SK-N-SH (cell line): ENCODE measurements at regions not wholly inside any gene's neighbourhood (a gene's known extent, or its start where the extent isn't known, plus 50 kb on each side); places are given as distances from the start of the nearest gene placed in this dataset.

Experiments
- CTCF ChIA-PET: fragments of 300-600, 350-600 bp; formaldehyde crosslinking; extraction: SDS; loops from one replicate; lab custom pipeline; 2021; lab: Yijun Ruan, JAX
- POLR2A ChIA-PET: fragments of 350-600 bp; sonication (Branson Sonifier 250); formaldehyde crosslinking; extraction: SDS; loops from one replicate; lab custom pipeline; 2020; ENCODE audit warnings: antibody characterized with exemption, inconsistent platforms; lab: Yijun Ruan, JAX
- DNase-seq: peaks from one replicate; pipeline ENCODE4 v3.0.0; 2012
- H2AFZ ChIP-seq: fragments of 200-600 bp; sonication (generic); 2 replicates; pipeline ENCODE4 v1.8.1; 2016; ENCODE audit warnings: antibody characterized with exemption, mild to moderate bottlenecking, low read depth
- H3F3A ChIP-seq: fragments of 200-600 bp; sonication (generic); replicated peaks from 2 replicates; pipeline ENCODE3; 2016; ENCODE audit warnings: antibody characterized with exemption, mild to moderate bottlenecking; ENCODE audit not compliant: insufficient read depth
- H3K27ac ChIP-seq, 2 experiments: fragments of 200-500 bp in 1 of 2; fragments of 200-600 bp in 1 of 2; sonication (Bioruptor generic) in 1 of 2; sonication (generic), shearing (Covaris generic) in 1 of 2; 2 replicates each; pipeline versions ENCODE4 v1.5.1 to v1.6.1; 2014 to 2016; ENCODE audit warnings: low read depth in 2 of 2, inconsistent platforms in 1 of 2, low read length in 1 of 2, mild to moderate bottlenecking in 1 of 2, mixed read lengths in 1 of 2
- H3K27me3 ChIP-seq: fragments of 200-600 bp; sonication (generic), shearing (Covaris generic); 2 replicates; pipeline ENCODE4 v1.6.1; 2016; ENCODE audit warnings: mixed run types; ENCODE audit not compliant: insufficient read depth
- H3K36me3 ChIP-seq, 2 experiments: fragments of 200-500 bp in 1 of 2; fragments of 200-600 bp in 1 of 2; sonication (Bioruptor generic) in 1 of 2; sonication (generic) in 1 of 2; replicated peaks in 1 of 2; 2 replicates each; pipeline versions ENCODE3 to v1.5.1; 2014 to 2016; ENCODE audit warnings: low read length in 1 of 2, mild to moderate bottlenecking in 1 of 2; ENCODE audit not compliant: insufficient read depth in 2 of 2, control insufficient read depth in 1 of 2
- H3K4me1 ChIP-seq, 2 experiments: fragments of 200-500 bp in 1 of 2; fragments of 200-600 bp in 1 of 2; sonication (Bioruptor generic) in 1 of 2; sonication (generic), shearing (Covaris generic) in 1 of 2; 2 replicates each; pipeline versions ENCODE4 v1.5.1 to v1.6.1; 2014 to 2016; ENCODE audit warnings: low read depth in 1 of 2, low read length in 1 of 2, mixed run types in 1 of 2; ENCODE audit not compliant: insufficient read depth in 2 of 2, control insufficient read depth in 1 of 2
- H3K4me2 ChIP-seq: fragments of 200-600 bp; sonication (generic), shearing (Covaris generic); 2 replicates; pipeline ENCODE4 v1.6.1; 2017; ENCODE audit warnings: mixed run types
- H3K4me3 ChIP-seq, 2 experiments: fragments of 200-500 bp in 1 of 2; fragments of 200-600 bp in 1 of 2; sonication (Bioruptor generic) in 1 of 2; sonication (generic), shearing (Covaris generic) in 1 of 2; 2 replicates each; pipeline versions ENCODE4 v1.5.1 to v1.8.1; 2014 to 2016; ENCODE audit warnings: low read depth in 2 of 2, inconsistent platforms in 1 of 2, low read length in 1 of 2, mild to moderate bottlenecking in 1 of 2, mixed read lengths in 1 of 2, moderate library complexity in 1 of 2
- H3K79me2 ChIP-seq: fragments of 200-600 bp; sonication (generic); 2 replicates; pipeline ENCODE4 v1.8.1; 2017; ENCODE audit warnings: mild to moderate bottlenecking; ENCODE audit not compliant: insufficient read depth
- H3K9ac ChIP-seq: fragments of 200-600 bp; sonication (generic); 2 replicates; pipeline ENCODE4 v1.6.1; 2017; ENCODE audit warnings: mixed run types
- H3K9me2 ChIP-seq: fragments of 200-600 bp; sonication (generic); 2 replicates; pipeline ENCODE4 v1.6.1; 2017; ENCODE audit warnings: mixed run types
- H3K9me3 ChIP-seq: fragments of 200-600 bp; sonication (generic); 2 replicates; pipeline ENCODE4 v1.6.1; 2017; ENCODE audit warnings: mixed run types, mild to moderate bottlenecking, moderate library complexity
- H4K20me1 ChIP-seq: fragments of 200-600 bp; sonication (generic); 2 replicates; pipeline ENCODE4 v1.6.1; 2017; ENCODE audit warnings: mild to moderate bottlenecking, mixed run types; ENCODE audit not compliant: insufficient read depth
- ELF1 ChIP-seq: IDR thresholded peaks from 2 replicates; pipeline ENCODE4 v1.4.0; 2012
- EP300 ChIP-seq, 2 experiments: IDR thresholded peaks; 2 replicates each; pipeline versions ENCODE4 v1.4.0 to v1.6.1; 2012; ENCODE audit warnings: borderline replicate concordance in 1 of 2, low read depth in 1 of 2, low read length in 1 of 2
- FOXJ3 ChIP-seq: sonication (generic); formaldehyde crosslinking; IDR thresholded peaks from 2 replicates; pipeline ENCODE4 v1.5.1; 2020; ENCODE audit warnings: mild to moderate bottlenecking, missing genetic modification reagents
- JUND ChIP-seq: IDR thresholded peaks from 2 replicates; pipeline ENCODE4 v1.4.0; 2012
- MEF2A ChIP-seq: IDR thresholded peaks from 2 replicates; pipeline ENCODE4 v1.4.0; 2012; ENCODE audit warnings: low read depth, borderline replicate concordance
- MXI1 ChIP-seq: IDR thresholded peaks from 2 replicates; pipeline ENCODE4 v1.6.1; 2012; ENCODE audit warnings: mild to moderate bottlenecking, low read depth, low read length, improper control_type of control experiment
- NRF1 ChIP-seq: IDR thresholded peaks from 2 replicates; pipeline ENCODE4 v1.6.1; 2012; ENCODE audit warnings: low read depth, mild to moderate bottlenecking, low read length
- POLR2AphosphoS5 ChIP-seq: IDR thresholded peaks from 2 replicates; pipeline ENCODE4 v1.6.1; 2012; ENCODE audit warnings: low read depth, low read length
- RAD21 ChIP-seq: IDR thresholded peaks from 2 replicates; pipeline ENCODE4 v1.6.1; 2012; ENCODE audit warnings: mild to moderate bottlenecking, low read length
- RCOR1 ChIP-seq: fragments of 150-350 bp; IDR thresholded peaks from 2 replicates; pipeline ENCODE4 v1.6.1; 2017; ENCODE audit warnings: antibody characterized with exemption, low read length
- RFX5 ChIP-seq: IDR thresholded peaks from 2 replicates; pipeline ENCODE4 v1.6.1; 2012; ENCODE audit warnings: mild to moderate bottlenecking, improper control_type of control experiment, low read length
- SMC3 ChIP-seq: IDR thresholded peaks from 2 replicates; pipeline ENCODE4 v1.6.1; 2012; ENCODE audit warnings: low read depth, low read length, improper control_type of control experiment
- TCF12 ChIP-seq: IDR thresholded peaks from 2 replicates; pipeline ENCODE4 v1.4.0; 2012
- YY1 ChIP-seq: IDR thresholded peaks from 2 replicates; pipeline ENCODE4 v1.4.0; 2012; ENCODE audit warnings: low read depth, mild to moderate bottlenecking
- ZBTB33 ChIP-seq: IDR thresholded peaks from 2 replicates; pipeline ENCODE4 v1.4.0; 2012; ENCODE audit warnings: low read depth, borderline replicate concordance
- whole genome bisulfite sequencing: methylation state at CpG from one replicate; pipeline ENCODE4 v1.1.6; 2017; ENCODE audit warnings: low lambda C conversion rate; 5-methylcytosine and 5-hydroxymethylcytosine counted together
- TF ChIP-seq, protein P1 (sequence below): IDR thresholded peaks from 2 replicates; pipeline ENCODE4 v1.4.0; 2012; ENCODE audit warnings: low read depth, borderline replicate concordance
- TF ChIP-seq, protein P2 (sequence below): fragments of 150-350 bp; IDR thresholded peaks from 2 replicates; pipeline ENCODE4 v1.6.1; 2017; ENCODE audit warnings: antibody characterized with exemption, low read length, low read depth, borderline replicate concordance
- TF ChIP-seq, protein P3 (sequence below): fragments of 150-350 bp; IDR thresholded peaks from 2 replicates; pipeline ENCODE4 v1.6.1; 2016; ENCODE audit warnings: mild to moderate bottlenecking, low read depth, low read length
- TF ChIP-seq, protein P4 (sequence below): IDR thresholded peaks from 2 replicates; pipeline ENCODE4; 2012

DNA sequence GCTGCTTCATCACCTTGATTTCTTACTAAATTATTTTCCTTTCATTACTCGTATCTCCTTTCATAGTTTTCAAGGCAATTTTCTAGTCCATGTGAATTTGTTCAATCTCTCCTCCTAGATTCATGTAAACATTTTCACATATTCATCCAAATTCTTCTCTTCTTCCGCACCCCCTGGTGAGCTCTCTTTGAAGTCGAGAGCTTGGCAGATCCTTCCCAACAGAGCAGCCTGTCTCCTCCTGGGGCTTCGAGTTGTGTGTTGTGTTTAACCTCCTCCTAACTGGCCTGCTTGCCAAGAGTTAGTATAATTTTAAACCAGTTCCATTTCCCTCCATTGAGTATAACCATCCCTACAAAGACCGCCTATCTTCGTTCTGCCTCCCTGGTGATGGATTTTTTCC, 272.4 kb upstream of the CELF2 start:
- CTCF ChIA-PET, result no interaction called here
- H3K4me1 ChIP-seq, result no peaks in the 10 kb centered on the region
- H3K4me3 ChIP-seq, result no peak overlapping the region
- POLR2A ChIA-PET, result no interaction called here
- no peak for DNase-seq
- H4K20me1 ChIP-seq, result no peaks in the 10 kb centered on the region
- no peaks in the 10 kb centered on the region for H3K36me3 ChIP-seq
- no peak overlapping the region for H2AFZ ChIP-seq
- no peak overlapping the region for H3K4me2 ChIP-seq
- no peaks in the 10 kb centered on the region for H3K27me3 ChIP-seq
- H3K9ac ChIP-seq, result no peak overlapping the region
- WGBS, result 42% methylated on average over 6 of the region's 6 CpGs
- TF ChIP-seq NRF1 (no peak), RCOR1 (no peak), YY1 (no peak), FOXJ3 (CRISPR knock-in tag) (no peak), EP300 (IDR thresholded peaks at IDR 0.05; ENCODE audit: borderline replicate concordance in 1 of 2, low read depth in 1 of 2, low read length in 1 of 2) (no peak)
- no peak overlapping the region for H3K27ac ChIP-seq
- H3F3A ChIP-seq, result no peaks in the 10 kb centered on the region
- no peaks in the 10 kb centered on the region for H3K79me2 ChIP-seq
- H3K9me3 ChIP-seq, result no peaks in the 10 kb centered on the region
- H3K9me2 ChIP-seq, result no peaks in the 10 kb centered on the region; the same call in 1 of the 2 replicates

DNA sequence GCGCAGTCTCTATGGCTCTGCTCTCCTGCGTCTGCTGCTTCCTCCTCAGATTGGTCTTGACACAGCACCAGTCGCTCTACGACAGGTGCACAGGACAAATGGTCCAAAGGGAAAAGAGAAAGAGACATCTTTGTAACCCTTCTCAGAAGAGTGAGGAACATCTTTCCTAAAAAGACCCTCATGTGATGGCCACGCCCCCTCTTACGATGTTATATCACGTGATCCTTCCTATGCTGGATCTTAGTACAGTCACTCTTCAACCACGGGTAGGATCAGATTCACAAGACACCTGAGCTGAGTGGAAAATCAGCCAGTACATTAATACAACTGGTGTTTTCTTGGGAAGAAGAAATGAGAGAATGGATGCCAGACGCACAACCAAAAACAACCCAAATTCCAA, 262.2 kb upstream of the CELF2 start:
- Histone ChIP-seq H3K9me2 (no peaks in the 10 kb centered on the region), H3K36me3 (no peaks in the 10 kb centered on the region), H3K27me3 (no peaks in the 10 kb centered on the region), H3K4me1 (no peaks in the 10 kb centered on the region), H3F3A (no peaks in the 10 kb centered on the region), H4K20me1 (no peaks in the 10 kb centered on the region), H3K9me3 (peaks cover 2% of the 10 kb centered on the region; the same call in 1 of the 2 replicates), H3K27ac (no peak overlapping the region), H3K79me2 (no peaks in the 10 kb centered on the region), H2AFZ (no peak overlapping the region), H3K4me3 (no peak overlapping the region), H3K4me2 (no peak overlapping the region), H3K9ac (no peak overlapping the region)
- TF ChIP-seq ZBTB33 (no peak), POLR2AphosphoS5 (no peak), RCOR1 (no peak), RFX5 (no peak), NRF1 (no peak), MXI1 (no peak), MEF2A (no peak), JUND (no peak), TCF12 (no peak), ELF1 (no peak), SMC3 (no peak), YY1 (no peak), RAD21 (no peak)
- TF ChIP-seq, protein P1, sequence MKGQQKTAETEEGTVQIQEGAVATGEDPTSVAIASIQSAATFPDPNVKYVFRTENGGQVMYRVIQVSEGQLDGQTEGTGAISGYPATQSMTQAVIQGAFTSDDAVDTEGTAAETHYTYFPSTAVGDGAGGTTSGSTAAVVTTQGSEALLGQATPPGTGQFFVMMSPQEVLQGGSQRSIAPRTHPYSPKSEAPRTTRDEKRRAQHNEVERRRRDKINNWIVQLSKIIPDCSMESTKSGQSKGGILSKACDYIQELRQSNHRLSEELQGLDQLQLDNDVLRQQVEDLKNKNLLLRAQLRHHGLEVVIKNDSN, result no peak
- TF ChIP-seq, protein P2, sequence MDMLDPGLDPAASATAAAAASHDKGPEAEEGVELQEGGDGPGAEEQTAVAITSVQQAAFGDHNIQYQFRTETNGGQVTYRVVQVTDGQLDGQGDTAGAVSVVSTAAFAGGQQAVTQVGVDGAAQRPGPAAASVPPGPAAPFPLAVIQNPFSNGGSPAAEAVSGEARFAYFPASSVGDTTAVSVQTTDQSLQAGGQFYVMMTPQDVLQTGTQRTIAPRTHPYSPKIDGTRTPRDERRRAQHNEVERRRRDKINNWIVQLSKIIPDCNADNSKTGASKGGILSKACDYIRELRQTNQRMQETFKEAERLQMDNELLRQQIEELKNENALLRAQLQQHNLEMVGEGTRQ, result no peak
- TF ChIP-seq, protein P3, sequence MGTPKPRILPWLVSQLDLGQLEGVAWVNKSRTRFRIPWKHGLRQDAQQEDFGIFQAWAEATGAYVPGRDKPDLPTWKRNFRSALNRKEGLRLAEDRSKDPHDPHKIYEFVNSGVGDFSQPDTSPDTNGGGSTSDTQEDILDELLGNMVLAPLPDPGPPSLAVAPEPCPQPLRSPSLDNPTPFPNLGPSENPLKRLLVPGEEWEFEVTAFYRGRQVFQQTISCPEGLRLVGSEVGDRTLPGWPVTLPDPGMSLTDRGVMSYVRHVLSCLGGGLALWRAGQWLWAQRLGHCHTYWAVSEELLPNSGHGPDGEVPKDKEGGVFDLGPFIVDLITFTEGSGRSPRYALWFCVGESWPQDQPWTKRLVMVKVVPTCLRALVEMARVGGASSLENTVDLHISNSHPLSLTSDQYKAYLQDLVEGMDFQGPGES, result no peak
- TF ChIP-seq, protein P4, sequence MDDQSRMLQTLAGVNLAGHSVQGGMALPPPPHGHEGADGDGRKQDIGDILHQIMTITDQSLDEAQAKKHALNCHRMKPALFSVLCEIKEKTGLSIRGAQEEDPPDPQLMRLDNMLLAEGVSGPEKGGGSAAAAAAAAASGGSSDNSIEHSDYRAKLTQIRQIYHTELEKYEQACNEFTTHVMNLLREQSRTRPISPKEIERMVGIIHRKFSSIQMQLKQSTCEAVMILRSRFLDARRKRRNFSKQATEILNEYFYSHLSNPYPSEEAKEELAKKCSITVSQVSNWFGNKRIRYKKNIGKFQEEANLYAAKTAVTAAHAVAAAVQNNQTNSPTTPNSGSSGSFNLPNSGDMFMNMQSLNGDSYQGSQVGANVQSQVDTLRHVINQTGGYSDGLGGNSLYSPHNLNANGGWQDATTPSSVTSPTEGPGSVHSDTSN, result no peak
- CTCF ChIA-PET, result no interaction called here
- 54% methylated on average over 9 of the region's 9 CpGs for WGBS
- POLR2A ChIA-PET, result no interaction called here
- DNase-seq, result no peak
